ENCODE measurements at regions not wholly inside any gene's neighbourhood (a gene's known extent, or its start where the extent isn't known, plus 50 kb on each side); places are given as distances from the start of the nearest gene placed in this dataset.
"Not testable (repeated sequence)": the region's sequence is repeated elsewhere in the genome, so short reads cannot be mapped to it uniquely, and the experiment has no call there.

DNA sequence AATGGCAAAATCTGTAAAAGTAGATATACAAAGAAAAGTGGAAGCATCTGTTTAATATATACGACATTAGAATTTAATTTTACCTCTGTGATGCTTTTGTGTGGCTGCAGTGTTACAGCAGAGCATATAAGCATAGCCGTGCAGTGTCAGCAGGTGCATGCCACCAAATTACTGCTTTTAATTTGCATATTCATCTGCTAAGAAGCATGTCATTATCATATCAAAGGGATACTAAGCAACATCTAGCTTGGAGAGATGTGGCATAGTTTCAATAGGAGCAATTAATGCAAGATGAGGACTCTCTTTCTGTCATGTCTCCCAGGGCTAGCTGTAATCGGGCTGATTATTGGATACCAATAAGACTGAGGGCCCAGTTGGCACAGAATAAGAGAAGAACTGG is 214.4 kb upstream of the SOX2 start:
- POLR2A ChIA-PET = no interaction called here

DNA sequence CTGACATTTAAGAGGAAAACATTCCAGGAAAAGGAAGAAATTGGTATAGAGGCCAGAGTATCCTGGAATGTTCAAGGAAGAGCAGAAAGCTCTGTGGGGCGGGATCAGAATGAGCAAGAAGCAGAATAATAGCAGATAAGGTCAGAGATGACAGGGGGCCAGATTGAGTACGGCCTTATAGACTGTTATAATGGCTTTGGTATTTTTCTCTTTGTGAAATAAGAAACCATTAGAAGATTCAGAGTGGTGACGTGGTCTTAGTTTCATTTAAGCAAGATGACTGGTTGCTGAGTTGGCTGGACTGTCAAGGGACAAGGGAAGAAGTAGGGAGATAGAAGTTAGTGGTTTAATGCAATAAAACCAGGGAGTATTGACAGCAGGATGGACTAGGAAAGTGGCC is 218.3 kb upstream of the SOX2 start:
- H3K4me1 Mint-ChIP-seq (ENCODE audit: low read depth) = no peaks in the 10 kb centered on the region
- ChIA-PET CTCF (no interaction called here), POLR2A (no interaction called here)
- no peak for DNase-seq
- no peak for ATAC-seq
- no peaks in the 10 kb centered on the region for H3K9me3 Mint-ChIP-seq (ENCODE audit: insufficient read depth)
- H3K4me3 Mint-ChIP-seq = no peak overlapping the region
- no peaks in the 10 kb centered on the region for H3K27me3 Mint-ChIP-seq (ENCODE audit: low read depth)
- H3K36me3 Mint-ChIP-seq (ENCODE audit: low read depth) = no peaks in the 10 kb centered on the region
- no peak overlapping the region for H3K27ac Mint-ChIP-seq

More for the DNA sequence above, 214.4 kb upstream of the SOX2 start:
- no peak for ATAC-seq
- no peaks in the 10 kb centered on the region for H3K4me1 Mint-ChIP-seq (ENCODE audit: low read depth)
- H3K27ac Mint-ChIP-seq = no peak overlapping the region
- no peak for DNase-seq
- no peaks in the 10 kb centered on the region for H3K36me3 Mint-ChIP-seq (ENCODE audit: low read depth)
- H3K4me3 Mint-ChIP-seq = no peak overlapping the region
- no peaks in the 10 kb centered on the region for H3K27me3 Mint-ChIP-seq (ENCODE audit: low read depth)
- peaks cover 8% of the 10 kb centered on the region for H3K9me3 Mint-ChIP-seq (ENCODE audit: insufficient read depth)
- CTCF ChIA-PET = no interaction called here

DNA sequence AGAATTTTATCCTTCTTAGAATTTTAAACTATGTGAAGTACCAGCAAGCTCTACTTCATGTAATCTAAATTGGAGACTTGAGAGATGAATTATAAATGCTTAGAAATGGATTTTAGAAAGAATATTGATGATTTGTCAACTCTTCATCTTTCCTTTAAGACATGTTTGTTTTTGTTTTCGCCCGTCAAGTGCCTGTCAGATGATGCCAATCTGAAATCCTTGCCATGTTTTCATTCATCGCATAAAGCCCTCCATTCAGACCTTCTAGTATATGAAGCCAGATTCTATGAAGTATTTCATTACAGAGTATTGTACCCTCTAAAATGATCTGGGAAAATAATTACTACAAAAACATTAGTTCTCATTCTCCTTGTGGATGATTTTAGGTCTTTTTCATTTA is 223.2 kb upstream of the SOX2 start:
- Mint-ChIP-seq H3K27ac (no peak overlapping the region), H3K36me3 (ENCODE audit: low read depth) (no peaks in the 10 kb centered on the region), H3K4me3 (no peak overlapping the region), H3K4me1 (ENCODE audit: low read depth) (no peaks in the 10 kb centered on the region), H3K9me3 (ENCODE audit: insufficient read depth) (no peaks in the 10 kb centered on the region), H3K27me3 (ENCODE audit: low read depth) (no peaks in the 10 kb centered on the region)
- ATAC-seq (no peak), DNase-seq (no peak)
- ChIA-PET POLR2A (no interaction called here), CTCF (interaction anchor here (0.9 kb wide), 1 partner anchor 17 kb away, joined by 3 read pairs; no protein-coding TSS in a partner anchor)

DNA sequence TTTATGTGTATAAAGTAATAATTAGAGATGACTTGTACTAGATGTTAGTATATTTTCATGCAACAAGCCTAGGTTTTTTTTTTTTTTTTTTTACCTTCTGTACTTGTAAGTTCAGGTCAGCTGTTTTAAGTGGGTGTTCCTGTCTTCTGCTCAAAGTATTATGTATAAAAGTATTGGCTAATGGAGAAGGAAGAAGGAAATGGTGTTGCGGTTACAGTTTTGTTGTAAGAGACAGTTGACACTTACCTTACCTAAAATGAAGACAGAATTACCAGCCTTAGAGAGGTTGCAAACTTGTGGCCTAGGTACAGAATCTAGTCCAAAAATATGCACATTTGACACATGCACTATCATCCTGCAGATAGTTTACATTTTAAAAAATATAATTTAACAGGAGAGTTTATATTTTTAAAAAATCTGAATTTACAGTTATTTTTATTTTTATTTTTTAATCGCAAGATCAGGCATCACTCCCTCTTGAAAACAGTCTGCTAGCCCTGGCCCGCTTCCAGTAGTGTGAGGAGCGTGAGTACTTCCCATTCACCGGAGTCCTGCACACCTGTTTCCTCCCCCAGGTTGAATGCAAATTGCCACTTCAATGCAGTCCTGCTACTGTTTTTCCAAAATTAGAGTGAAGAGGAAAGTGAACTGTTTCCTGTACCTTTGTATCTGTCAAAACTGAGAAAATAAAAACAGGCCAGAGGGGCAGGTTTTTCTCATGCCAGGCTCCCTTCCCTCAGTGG is 224.3 kb upstream of the SOX2 start:
- ATAC-seq (no peak), DNase-seq (no peak)
- H3K27me3 Mint-ChIP-seq (ENCODE audit: low read depth) = no peaks in the 10 kb centered on the region
- no peaks in the 10 kb centered on the region for H3K9me3 Mint-ChIP-seq (ENCODE audit: insufficient read depth)
- no peak overlapping the region for H3K27ac Mint-ChIP-seq
- ChIA-PET CTCF (no interaction called here), POLR2A (no interaction called here)
- no peak overlapping the region for H3K4me3 Mint-ChIP-seq
- H3K4me1 Mint-ChIP-seq (ENCODE audit: low read depth) = no peaks in the 10 kb centered on the region
- no peaks in the 10 kb centered on the region for H3K36me3 Mint-ChIP-seq (ENCODE audit: low read depth)

DNA sequence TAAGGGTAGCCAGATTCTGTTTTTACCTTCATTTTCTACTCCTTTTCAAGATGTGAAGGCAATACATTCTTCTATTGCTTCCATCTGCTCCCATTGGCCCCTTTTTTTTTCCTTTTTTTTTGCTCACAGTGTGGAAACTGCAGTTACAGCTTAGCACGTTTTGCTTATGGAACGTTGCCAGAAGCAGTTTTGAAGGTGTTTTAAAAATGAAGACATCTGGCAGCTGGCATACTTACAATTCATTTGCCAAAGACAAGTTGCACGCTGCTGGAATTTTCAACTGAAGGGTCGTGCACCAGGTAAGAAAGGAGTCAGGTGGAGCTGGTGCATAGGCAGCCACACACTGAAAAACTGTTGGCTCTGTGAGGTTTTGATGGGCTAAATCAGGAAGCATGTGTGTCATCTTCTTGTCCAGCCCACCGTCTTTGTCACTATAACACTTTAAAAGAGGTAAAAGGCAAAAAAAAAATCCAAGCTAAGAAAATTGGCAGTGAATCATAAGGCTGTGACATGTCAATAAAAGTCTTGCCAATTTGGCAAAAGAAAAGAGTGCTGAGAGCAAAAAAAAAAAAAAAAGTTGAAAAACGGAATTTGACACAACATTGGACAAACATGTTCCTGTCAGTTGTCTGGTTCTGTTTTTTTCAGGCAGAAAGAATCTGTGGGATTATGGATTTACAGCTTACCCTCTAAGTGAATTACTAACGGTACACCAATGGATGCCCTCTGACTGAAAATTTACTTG is 225.4 kb upstream of the SOX2 start:
- no peak overlapping the region for H3K4me3 Mint-ChIP-seq
- CTCF ChIA-PET = no interaction called here
- H3K27me3 Mint-ChIP-seq (ENCODE audit: low read depth) = no peaks in the 10 kb centered on the region
- POLR2A ChIA-PET = no interaction called here
- H3K36me3 Mint-ChIP-seq (ENCODE audit: low read depth) = no peaks in the 10 kb centered on the region
- no peaks in the 10 kb centered on the region for H3K9me3 Mint-ChIP-seq (ENCODE audit: insufficient read depth)
- ATAC-seq (no peak), DNase-seq (no peak)
- H3K4me1 Mint-ChIP-seq (ENCODE audit: low read depth) = no peaks in the 10 kb centered on the region
- no peak overlapping the region for H3K27ac Mint-ChIP-seq

DNA sequence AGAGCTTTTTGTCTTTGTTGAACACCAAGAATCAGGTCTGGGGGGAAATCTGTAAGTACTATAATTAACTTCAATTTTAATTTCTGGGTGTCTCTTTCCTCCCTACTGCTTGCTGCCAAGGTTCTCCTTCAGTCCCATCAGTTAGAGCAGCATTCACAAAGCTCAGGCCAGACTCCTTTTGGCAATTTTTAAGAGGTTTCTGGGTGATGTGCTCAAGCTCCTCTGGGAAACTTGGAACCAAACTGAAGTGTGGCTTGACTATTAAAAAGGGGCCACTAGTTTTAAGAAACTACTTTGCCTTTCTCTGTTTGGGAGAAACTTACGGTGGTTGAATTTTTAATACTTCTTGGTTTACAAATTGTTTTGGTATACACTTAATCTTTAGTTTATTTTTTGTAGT is 227.7 kb upstream of the SOX2 start:
- Mint-ChIP-seq H3K9me3 (ENCODE audit: insufficient read depth) (no peaks in the 10 kb centered on the region), H3K36me3 (ENCODE audit: low read depth) (no peaks in the 10 kb centered on the region), H3K27me3 (ENCODE audit: low read depth) (no peaks in the 10 kb centered on the region), H3K4me1 (ENCODE audit: low read depth) (no peaks in the 10 kb centered on the region), H3K27ac (no peak overlapping the region), H3K4me3 (no peak overlapping the region)
- DNase-seq (no peak), ATAC-seq (no peak)
- ChIA-PET POLR2A (no interaction called here), CTCF (no interaction called here)

DNA sequence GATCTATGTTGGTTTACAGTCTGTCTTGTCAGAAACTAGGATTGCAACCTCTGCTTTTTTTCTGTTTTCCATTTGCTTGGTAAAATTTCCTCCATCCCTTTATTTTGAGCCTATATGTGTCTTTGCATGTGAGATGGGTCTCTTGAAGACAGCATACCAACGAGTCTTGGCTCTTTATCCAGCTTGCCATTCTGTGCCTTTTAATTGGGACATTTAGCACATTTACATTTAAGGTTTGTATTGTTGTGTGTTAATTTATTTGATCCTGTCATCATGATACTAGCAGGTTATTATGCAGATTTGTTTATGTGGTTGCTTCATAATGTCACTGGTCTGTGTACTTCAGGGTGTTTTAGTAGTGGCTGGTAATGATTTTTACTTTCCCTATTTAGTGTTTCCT is 236.6 kb upstream of the SOX2 start:
- ATAC-seq; H3K4me1 Mint-ChIP-seq (ENCODE audit: low read depth); DNase-seq; H3K27ac Mint-ChIP-seq; H3K27me3 Mint-ChIP-seq (ENCODE audit: low read depth); POLR2A ChIA-PET; H3K36me3 Mint-ChIP-seq (ENCODE audit: low read depth); H3K9me3 Mint-ChIP-seq (ENCODE audit: insufficient read depth); H3K4me3 Mint-ChIP-seq: not testable (repeated sequence)
- CTCF ChIA-PET = interaction anchor here (0.6 kb wide), 1 partner anchor 1530 kb away, joined by 3 read pairs; no protein-coding TSS in a partner anchor

DNA sequence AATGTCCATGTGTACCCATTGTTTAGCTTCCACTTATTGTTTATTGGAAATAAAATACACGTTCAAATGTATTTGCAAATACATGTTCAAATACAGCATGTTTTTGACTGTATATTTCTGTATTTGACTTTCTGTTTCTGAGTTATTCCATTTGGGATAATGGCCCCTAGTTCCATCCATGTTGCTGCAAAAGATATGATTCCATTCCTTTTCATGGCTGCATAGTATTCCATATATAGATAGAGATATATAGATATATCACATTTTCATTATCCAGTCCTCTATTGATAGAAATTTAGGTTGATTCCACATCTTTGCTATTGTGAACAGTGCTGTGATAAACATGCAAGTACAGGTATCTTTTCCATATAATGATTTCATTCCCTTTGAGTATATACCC is 241.4 kb upstream of the SOX2 start:
- no peaks in the 10 kb centered on the region for H3K4me1 Mint-ChIP-seq (ENCODE audit: low read depth)
- POLR2A ChIA-PET = no interaction called here
- ATAC-seq (no peak), DNase-seq (no peak)
- H3K9me3 Mint-ChIP-seq (ENCODE audit: insufficient read depth) = peaks cover 11% of the 10 kb centered on the region
- CTCF ChIA-PET = no interaction called here
- no peaks in the 10 kb centered on the region for H3K27me3 Mint-ChIP-seq (ENCODE audit: low read depth)
- H3K36me3 Mint-ChIP-seq (ENCODE audit: low read depth) = no peaks in the 10 kb centered on the region
- no peak overlapping the region for H3K27ac Mint-ChIP-seq
- no peak overlapping the region for H3K4me3 Mint-ChIP-seq

DNA sequence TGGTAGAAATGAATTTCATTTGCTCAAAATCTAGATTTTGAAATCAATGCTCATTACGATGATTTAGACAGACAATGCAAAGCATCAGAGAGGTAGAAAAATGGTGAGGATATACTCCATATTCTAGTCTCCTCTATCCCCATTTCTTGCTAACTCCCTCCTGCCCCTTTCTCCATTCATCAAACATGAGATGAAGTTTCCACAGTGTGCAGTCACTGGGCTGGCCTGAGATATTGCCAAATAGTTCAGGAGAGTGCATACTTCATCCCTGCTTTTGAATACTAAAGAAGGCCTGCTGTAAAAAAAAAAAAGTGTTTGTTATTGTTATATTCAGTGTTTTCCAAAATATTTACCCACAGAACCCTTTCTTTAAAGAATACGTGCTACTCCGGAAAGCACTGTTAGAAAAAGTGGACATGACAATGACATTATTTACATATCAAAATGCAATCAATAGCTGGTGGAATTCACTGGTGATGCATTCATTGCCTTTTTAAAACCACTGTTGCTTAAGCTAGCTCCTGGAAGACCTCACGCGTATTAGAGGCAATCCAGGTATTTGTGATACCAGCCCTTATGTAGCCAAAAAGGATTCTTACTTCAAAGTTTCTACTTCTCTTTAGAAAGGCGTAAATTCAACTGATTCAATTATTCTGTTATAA is 247.6 kb upstream of the SOX2 start:
- no peaks in the 10 kb centered on the region for H3K4me1 Mint-ChIP-seq (ENCODE audit: low read depth)
- ATAC-seq (no peak), DNase-seq (no peak)
- ChIA-PET CTCF (no interaction called here), POLR2A (no interaction called here)
- no peak overlapping the region for H3K4me3 Mint-ChIP-seq
- H3K9me3 Mint-ChIP-seq (ENCODE audit: insufficient read depth) = peaks cover 7% of the 10 kb centered on the region
- H3K36me3 Mint-ChIP-seq (ENCODE audit: low read depth) = no peaks in the 10 kb centered on the region
- H3K27me3 Mint-ChIP-seq (ENCODE audit: low read depth) = no peaks in the 10 kb centered on the region
- H3K27ac Mint-ChIP-seq = no peak overlapping the region

DNA sequence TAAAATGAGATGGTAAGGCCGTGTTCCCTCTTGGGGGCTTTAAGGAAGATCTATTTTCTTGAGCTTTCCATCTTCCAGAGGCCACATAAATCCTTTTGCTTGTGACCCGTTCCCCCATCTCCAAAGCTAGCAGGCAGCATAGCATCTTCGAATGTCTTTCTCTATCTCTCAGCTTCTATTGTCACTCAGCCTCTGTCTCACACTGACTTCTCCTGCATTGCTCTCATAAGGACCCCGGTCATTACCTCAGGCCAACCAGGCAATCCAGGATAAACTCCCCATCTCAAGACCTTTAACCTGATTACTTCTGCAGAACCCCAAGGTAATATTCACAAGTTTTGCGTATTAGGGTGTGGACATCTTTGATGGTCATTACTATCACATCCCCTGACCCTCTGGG is 250.3 kb upstream of the SOX2 start:
- Mint-ChIP-seq H3K4me3 (no peak overlapping the region), H3K27ac (no peak overlapping the region), H3K27me3 (ENCODE audit: low read depth) (no peaks in the 10 kb centered on the region), H3K9me3 (ENCODE audit: insufficient read depth) (peaks cover 7% of the 10 kb centered on the region), H3K4me1 (ENCODE audit: low read depth) (no peaks in the 10 kb centered on the region), H3K36me3 (ENCODE audit: low read depth) (no peaks in the 10 kb centered on the region)
- ATAC-seq (no peak), DNase-seq (no peak)
- ChIA-PET POLR2A (no interaction called here), CTCF (no interaction called here)

DNA sequence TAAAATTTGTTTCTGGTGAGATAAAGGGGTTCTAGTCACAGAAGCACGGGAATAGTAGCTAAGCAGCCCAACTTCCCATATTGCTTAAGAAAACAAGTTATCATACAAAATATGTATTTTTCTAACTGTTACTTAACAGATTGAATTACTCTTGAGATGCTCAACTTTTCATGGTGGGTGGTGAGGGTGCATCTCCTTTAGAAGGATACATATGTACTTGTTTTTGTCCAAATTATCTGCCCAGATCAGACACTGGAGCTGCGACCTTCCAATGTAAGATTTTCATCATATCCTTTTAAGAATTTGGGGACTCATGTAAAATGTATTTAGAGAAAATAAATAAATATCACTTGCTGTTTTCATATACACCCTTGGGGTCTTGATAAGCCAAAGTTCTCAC is 252.2 kb upstream of the SOX2 start:
- DNase-seq (no peak), ATAC-seq (no peak)
- Mint-ChIP-seq H3K36me3 (ENCODE audit: low read depth) (no peaks in the 10 kb centered on the region), H3K4me1 (ENCODE audit: low read depth) (no peaks in the 10 kb centered on the region), H3K27me3 (ENCODE audit: low read depth) (no peaks in the 10 kb centered on the region), H3K4me3 (no peak overlapping the region), H3K9me3 (ENCODE audit: insufficient read depth) (peaks cover 7% of the 10 kb centered on the region), H3K27ac (no peak overlapping the region)
- ChIA-PET CTCF (no interaction called here), POLR2A (no interaction called here)

DNA sequence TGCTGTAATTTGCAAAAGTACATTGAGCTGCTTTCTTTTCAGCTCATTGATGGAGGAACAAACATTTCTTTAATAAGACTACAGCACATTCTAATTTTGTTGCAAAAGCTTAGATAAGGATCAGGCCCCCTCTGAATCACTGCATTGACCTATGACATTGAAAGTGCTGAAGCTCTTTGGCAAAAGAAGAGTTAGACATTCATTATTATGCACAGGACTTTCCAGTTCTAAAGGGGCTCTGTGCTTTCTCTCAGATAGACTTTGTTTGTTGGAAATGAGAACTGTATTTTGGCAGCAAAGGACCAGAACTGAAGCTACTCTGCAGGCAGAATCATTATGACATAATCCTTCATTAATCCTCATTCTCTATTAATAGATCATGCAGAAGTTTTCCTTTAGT is 252.9 kb upstream of the SOX2 start:
- no peaks in the 10 kb centered on the region for H3K36me3 Mint-ChIP-seq (ENCODE audit: low read depth)
- peaks cover 7% of the 10 kb centered on the region for H3K9me3 Mint-ChIP-seq (ENCODE audit: insufficient read depth)
- DNase-seq (no peak), ATAC-seq (no peak)
- no peak overlapping the region for H3K4me3 Mint-ChIP-seq
- H3K4me1 Mint-ChIP-seq (ENCODE audit: low read depth) = no peaks in the 10 kb centered on the region
- no peaks in the 10 kb centered on the region for H3K27me3 Mint-ChIP-seq (ENCODE audit: low read depth)
- H3K27ac Mint-ChIP-seq = no peak overlapping the region
- POLR2A ChIA-PET = interaction anchor here (0.5 kb wide), 1 partner anchor 775 kb away, joined by 3 read pairs; no protein-coding TSS in a partner anchor
- CTCF ChIA-PET = no interaction called here

Data from activated CD8-positive, alpha-beta T cell treated with anti-CD3 and anti-CD28 coated beads, Interleukin-2, amount 10 ng/mL, durations not matched to agents 7 days and 5 days (primary cell).